Endothelial cell of umbilical vein (primary cell): ENCODE measurements at regions not wholly inside any gene's neighbourhood (a gene's known extent, or its start where the extent isn't known, plus 50 kb on each side); places are given as distances from the start of the nearest gene placed in this dataset.

Source experiments
- CTCF ChIP-seq, 2 donors: IDR thresholded peaks; 1 replicate in 1 of 2; 2 replicates in 1 of 2; pipeline ENCODE4 v1.5.1; 2011; ENCODE audit warnings: low read length in 2 of 2, mild to moderate bottlenecking in 2 of 2, moderate library complexity in 2 of 2, control low read depth in 1 of 2, inconsistent platforms in 1 of 2, low read depth in 1 of 2; ENCODE audit not compliant: insufficient read depth in 1 of 2; ENCODE audit errors: extremely low read depth in 1 of 2
- EZH2 ChIP-seq: IDR thresholded peaks from 2 replicates; pipeline ENCODE4 v1.6.1; 2012; ENCODE audit warnings: borderline replicate concordance, low read depth, mild to moderate bottlenecking, moderate library complexity, low read length, inconsistent platforms; ENCODE audit not compliant: severe bottlenecking
- FOS ChIP-seq: IDR thresholded peaks from 2 replicates; pipeline ENCODE4 v1.6.1; 2011; ENCODE audit warnings: mild to moderate bottlenecking, low read length, moderate library complexity, borderline replicate concordance; ENCODE audit not compliant: insufficient read depth
- GATA2 ChIP-seq: IDR thresholded peaks from 2 replicates; pipeline ENCODE4 v1.7.0; 2011; ENCODE audit warnings: low read depth, mild to moderate bottlenecking, moderate library complexity, mixed read lengths, low read length; ENCODE audit not compliant: insufficient read length, insufficient read depth
- JUN ChIP-seq: IDR thresholded peaks from 2 replicates; pipeline ENCODE4 v1.6.1; 2011; ENCODE audit warnings: borderline replicate concordance, low read depth; ENCODE audit not compliant: insufficient read length, insufficient read depth
- MAX ChIP-seq: IDR thresholded peaks from 2 replicates; pipeline ENCODE4 v1.6.1; 2011; ENCODE audit not compliant: insufficient read depth, insufficient read length
- MYC ChIP-seq: IDR thresholded peaks from one replicate; pipeline ENCODE4 v1.6.1; 2011; ENCODE audit warnings: mild to moderate bottlenecking, low read depth, low read length
- POLR2A ChIP-seq: IDR thresholded peaks from 2 replicates; pipeline ENCODE4 v1.6.1; 2012; ENCODE audit warnings: low read depth, mild to moderate bottlenecking, control low read depth, low read length
- POLR2AphosphoS5 ChIP-seq: IDR thresholded peaks from 2 replicates; pipeline ENCODE4 v1.6.1; 2012; ENCODE audit warnings: low read depth, mild to moderate bottlenecking, control low read depth, low read length, moderate library complexity; ENCODE audit not compliant: insufficient read depth

- no peak for TF ChIP-seq CTCF (IDR thresholded peaks at IDR 0.05; ENCODE audit: extremely low read depth in 1 of 2, insufficient read depth in 1 of 2, low read depth in 1 of 2, low read length in 2 of 2)
- no peak for TF ChIP-seq POLR2A
- TF ChIP-seq MYC: no peak
- TF ChIP-seq EZH2: no peak
- TF ChIP-seq FOS: no peak
- no peak for TF ChIP-seq JUN
- no peak for TF ChIP-seq MAX
- no peak for TF ChIP-seq GATA2
- TF ChIP-seq POLR2AphosphoS5: no peak
Observed at GRCh38 chr4:62896721-62897120, 1512.5 kb downstream of the TECRL start.
